ENCODE measurements at regions not wholly inside any gene's neighbourhood (a gene's known extent, or its start where the extent isn't known, plus 50 kb on each side); places are given as distances from the start of the nearest gene placed in this dataset.

DNA sequence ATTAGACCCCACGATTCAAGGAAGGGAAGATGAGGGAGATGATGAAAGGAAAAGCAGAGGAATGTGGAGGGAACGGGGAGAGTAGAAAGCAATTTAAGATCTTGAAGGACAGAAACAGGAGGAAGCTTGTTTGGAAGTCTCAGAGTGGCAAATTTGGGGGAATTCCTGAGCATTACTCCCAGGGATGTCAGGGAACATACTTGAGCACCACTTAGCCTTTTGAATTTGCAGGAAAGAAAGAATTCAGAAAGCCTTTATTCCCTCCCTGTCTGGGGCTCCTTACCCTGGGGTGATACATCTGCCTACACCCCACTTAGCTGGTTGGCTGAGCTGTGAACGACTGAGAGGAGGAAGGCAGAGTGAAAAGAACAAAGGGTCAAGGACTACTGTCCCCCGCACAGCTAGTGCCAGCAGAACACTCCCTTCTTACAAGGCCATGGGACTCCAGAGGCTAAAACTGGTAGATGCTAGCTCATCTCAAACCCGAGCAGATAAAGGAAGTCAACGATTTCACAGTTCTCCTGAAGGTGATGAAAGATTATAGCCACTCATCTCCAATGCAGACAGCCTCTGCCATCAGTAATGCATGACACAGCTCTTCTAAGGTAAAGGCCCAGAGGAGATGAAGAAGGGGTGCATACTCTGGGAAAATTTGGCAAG, 84.0 kb upstream of the AKIP1 start (continued):
- TF ChIP-seq, protein P1, sequence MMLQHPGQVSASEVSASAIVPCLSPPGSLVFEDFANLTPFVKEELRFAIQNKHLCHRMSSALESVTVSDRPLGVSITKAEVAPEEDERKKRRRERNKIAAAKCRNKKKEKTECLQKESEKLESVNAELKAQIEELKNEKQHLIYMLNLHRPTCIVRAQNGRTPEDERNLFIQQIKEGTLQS (IDR thresholded peaks at IDR 0.05): peak; percentile 50; the same call in 1 of the 2 replicates
- TF ChIP-seq, protein P1 (CRISPR knock-in tag; conservative IDR thresholded peaks at IDR 0.05): no peak
- TF ChIP-seq NFE2 (IDR thresholded peaks at IDR 0.05; ENCODE audit: low read depth) (peak; percentile 84), CREBBP (IDR thresholded peaks at IDR 0.05; ENCODE audit: low read depth, low read length) (no peak), EGR1 (conservative IDR thresholded peaks at IDR 0.05) (no peak), MAFK (IDR thresholded peaks at IDR 0.05; ENCODE audit: low read length) (peak; percentile 61; the same call in 1 of the 2 replicates), EWSR1 (IDR thresholded peaks at IDR 0.05; ENCODE audit: borderline replicate concordance, low read depth, partially characterized antibody) (no peak), CBX5 (IDR thresholded peaks at IDR 0.05; ENCODE audit: borderline replicate concordance, low read depth) (no peak), MECOM (CRISPR knock-in tag; IDR thresholded peaks at IDR 0.05) (peak; percentile 86), ZFPM2 (CRISPR knock-in tag; IDR thresholded peaks at IDR 0.05) (no peak), ZNF263 (CRISPR knock-in tag; IDR thresholded peaks at IDR 0.05; ENCODE audit: borderline replicate concordance) (peak; percentile 22; the same call in 1 of the 2 replicates), ERF (CRISPR knock-in tag; IDR thresholded peaks at IDR 0.05) (no peak)
- TF ChIP-seq, protein P2, sequence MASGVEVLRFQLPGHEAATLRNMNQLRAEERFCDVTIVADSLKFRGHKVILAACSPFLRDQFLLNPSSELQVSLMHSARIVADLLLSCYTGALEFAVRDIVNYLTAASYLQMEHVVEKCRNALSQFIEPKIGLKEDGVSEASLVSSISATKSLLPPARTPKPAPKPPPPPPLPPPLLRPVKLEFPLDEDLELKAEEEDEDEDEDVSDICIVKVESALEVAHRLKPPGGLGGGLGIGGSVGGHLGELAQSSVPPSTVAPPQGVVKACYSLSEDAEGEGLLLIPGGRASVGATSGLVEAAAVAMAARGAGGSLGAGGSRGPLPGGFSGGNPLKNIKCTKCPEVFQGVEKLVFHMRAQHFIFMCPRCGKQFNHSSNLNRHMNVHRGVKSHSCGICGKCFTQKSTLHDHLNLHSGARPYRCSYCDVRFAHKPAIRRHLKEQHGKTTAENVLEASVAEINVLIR (CRISPR knock-in tag; IDR thresholded peaks at IDR 0.05): no peak
- TF ChIP-seq, protein P3, sequence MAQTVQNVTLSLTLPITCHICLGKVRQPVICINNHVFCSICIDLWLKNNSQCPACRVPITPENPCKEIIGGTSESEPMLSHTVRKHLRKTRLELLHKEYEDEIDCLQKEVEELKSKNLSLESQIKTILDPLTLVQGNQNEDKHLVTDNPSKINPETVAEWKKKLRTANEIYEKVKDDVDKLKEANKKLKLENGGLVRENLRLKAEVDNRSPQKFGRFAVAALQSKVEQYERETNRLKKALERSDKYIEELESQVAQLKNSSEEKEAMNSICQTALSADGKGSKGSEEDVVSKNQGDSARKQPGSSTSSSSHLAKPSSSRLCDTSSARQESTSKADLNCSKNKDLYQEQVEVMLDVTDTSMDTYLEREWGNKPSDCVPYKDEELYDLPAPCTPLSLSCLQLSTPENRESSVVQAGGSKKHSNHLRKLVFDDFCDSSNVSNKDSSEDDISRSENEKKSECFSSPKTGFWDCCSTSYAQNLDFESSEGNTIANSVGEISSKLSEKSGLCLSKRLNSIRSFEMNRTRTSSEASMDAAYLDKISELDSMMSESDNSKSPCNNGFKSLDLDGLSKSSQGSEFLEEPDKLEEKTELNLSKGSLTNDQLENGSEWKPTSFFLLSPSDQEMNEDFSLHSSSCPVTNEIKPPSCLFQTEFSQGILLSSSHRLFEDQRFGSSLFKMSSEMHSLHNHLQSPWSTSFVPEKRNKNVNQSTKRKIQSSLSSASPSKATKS (CRISPR knock-in tag; IDR thresholded peaks at IDR 0.05): no peak
- TF ChIP-seq, protein P4, sequence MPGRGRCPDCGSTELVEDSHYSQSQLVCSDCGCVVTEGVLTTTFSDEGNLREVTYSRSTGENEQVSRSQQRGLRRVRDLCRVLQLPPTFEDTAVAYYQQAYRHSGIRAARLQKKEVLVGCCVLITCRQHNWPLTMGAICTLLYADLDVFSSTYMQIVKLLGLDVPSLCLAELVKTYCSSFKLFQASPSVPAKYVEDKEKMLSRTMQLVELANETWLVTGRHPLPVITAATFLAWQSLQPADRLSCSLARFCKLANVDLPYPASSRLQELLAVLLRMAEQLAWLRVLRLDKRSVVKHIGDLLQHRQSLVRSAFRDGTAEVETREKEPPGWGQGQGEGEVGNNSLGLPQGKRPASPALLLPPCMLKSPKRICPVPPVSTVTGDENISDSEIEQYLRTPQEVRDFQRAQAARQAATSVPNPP (IDR thresholded peaks at IDR 0.05; ENCODE audit: borderline replicate concordance, insufficient read depth, insufficient read length): no peak
- TF ChIP-seq, protein P5, sequence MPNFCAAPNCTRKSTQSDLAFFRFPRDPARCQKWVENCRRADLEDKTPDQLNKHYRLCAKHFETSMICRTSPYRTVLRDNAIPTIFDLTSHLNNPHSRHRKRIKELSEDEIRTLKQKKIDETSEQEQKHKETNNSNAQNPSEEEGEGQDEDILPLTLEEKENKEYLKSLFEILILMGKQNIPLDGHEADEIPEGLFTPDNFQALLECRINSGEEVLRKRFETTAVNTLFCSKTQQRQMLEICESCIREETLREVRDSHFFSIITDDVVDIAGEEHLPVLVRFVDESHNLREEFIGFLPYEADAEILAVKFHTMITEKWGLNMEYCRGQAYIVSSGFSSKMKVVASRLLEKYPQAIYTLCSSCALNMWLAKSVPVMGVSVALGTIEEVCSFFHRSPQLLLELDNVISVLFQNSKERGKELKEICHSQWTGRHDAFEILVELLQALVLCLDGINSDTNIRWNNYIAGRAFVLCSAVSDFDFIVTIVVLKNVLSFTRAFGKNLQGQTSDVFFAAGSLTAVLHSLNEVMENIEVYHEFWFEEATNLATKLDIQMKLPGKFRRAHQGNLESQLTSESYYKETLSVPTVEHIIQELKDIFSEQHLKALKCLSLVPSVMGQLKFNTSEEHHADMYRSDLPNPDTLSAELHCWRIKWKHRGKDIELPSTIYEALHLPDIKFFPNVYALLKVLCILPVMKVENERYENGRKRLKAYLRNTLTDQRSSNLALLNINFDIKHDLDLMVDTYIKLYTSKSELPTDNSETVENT (CRISPR knock-in tag; IDR thresholded peaks at IDR 0.05): no peak
- TF ChIP-seq, protein P6, sequence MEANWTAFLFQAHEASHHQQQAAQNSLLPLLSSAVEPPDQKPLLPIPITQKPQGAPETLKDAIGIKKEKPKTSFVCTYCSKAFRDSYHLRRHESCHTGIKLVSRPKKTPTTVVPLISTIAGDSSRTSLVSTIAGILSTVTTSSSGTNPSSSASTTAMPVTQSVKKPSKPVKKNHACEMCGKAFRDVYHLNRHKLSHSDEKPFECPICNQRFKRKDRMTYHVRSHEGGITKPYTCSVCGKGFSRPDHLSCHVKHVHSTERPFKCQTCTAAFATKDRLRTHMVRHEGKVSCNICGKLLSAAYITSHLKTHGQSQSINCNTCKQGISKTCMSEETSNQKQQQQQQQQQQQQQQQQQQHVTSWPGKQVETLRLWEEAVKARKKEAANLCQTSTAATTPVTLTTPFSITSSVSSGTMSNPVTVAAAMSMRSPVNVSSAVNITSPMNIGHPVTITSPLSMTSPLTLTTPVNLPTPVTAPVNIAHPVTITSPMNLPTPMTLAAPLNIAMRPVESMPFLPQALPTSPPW (CRISPR knock-in tag; IDR thresholded peaks at IDR 0.05): no peak

Data from K562 (cell line).